NT2/D1 (cell line): ENCODE measurements at regions not wholly inside any gene's neighbourhood (a gene's known extent, or its start where the extent isn't known, plus 50 kb on each side); places are given as distances from the start of the nearest gene placed in this dataset.

ENCODE experiments used
- SUZ12 ChIP-seq: IDR thresholded peaks from 2 replicates; pipeline ENCODE4 v1.6.1; 2011; ENCODE audit not compliant: insufficient read length, insufficient read depth; ENCODE audit errors: extremely low read depth
- YY1 ChIP-seq: IDR thresholded peaks from 2 replicates; pipeline ENCODE4 v1.6.1; 2011; ENCODE audit not compliant: insufficient read length, insufficient read depth
- ZNF274 ChIP-seq: IDR thresholded peaks from 2 replicates; pipeline ENCODE4 v1.6.1; 2011; ENCODE audit warnings: mild to moderate bottlenecking, low read depth, low read length

DNA sequence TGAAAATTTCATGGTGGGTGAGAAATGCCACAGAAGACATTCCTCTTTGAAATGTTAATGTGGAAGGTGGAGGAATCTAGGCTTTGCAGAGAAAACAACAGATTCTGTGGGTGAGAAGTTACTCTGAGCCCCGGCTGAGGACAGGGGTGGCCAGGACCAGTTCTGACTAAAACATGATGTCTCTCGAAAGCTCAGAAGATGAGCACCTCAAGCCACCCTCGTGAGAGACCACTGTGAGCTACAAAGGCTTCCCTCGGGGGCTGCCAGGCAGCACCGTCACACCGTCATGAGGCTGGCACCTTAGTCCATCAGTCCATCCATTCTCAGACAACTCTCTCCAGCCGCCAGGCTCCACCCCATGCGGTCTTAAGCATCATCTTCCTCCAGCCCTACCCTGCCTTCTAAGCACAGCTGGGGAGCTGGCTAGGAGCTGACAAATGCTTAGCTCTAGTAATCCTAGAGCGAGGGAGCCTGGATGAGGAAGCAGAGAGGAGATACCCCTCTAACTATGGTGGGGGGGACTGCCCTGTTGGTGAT lies 360.5 kb downstream of the SHANK2 start:
- TF ChIP-seq YY1 = no peak
- no peak for TF ChIP-seq SUZ12
- no peak for TF ChIP-seq ZNF274
